Astrocyte (in vitro differentiated cells and primary cell): ENCODE measurements at regions not wholly inside any gene's neighbourhood (a gene's known extent, or its start where the extent isn't known, plus 50 kb on each side); places are given as distances from the start of the nearest gene placed in this dataset.

Source experiments
- DNase-seq: peaks from one replicate; pipeline ENCODE4 v3.0.0-alpha.2; 2010; ENCODE audit warnings: low read depth
- FAIRE-seq: peaks from 2 replicates; lab custom pipeline; 2011; peaks lifted over from hg19 to GRCh38; lab: Jason Lieb, UNC
- H2AFZ ChIP-seq: 2 replicates; pipeline ENCODE4 v1.6.0; 2012; ENCODE audit warnings: low read depth, low read length, inconsistent platforms
- H3K27ac ChIP-seq: 2 replicates; pipeline ENCODE4 v1.5.1; 2011; ENCODE audit warnings: low read depth, low read length, inconsistent platforms
- H3K27me3 ChIP-seq: 2 replicates; pipeline ENCODE4 v1.6.0; 2011; ENCODE audit warnings: low read length, inconsistent platforms; ENCODE audit not compliant: insufficient read depth
- H3K36me3 ChIP-seq: 2 replicates; pipeline ENCODE4 v1.5.1; 2011; ENCODE audit warnings: low read length, inconsistent platforms; ENCODE audit not compliant: insufficient read depth
- H3K4me1 ChIP-seq: 2 replicates; pipeline ENCODE4 v1.5.1; 2011; ENCODE audit warnings: low read length, inconsistent platforms; ENCODE audit not compliant: insufficient read depth
- H3K4me2 ChIP-seq: 2 replicates; pipeline ENCODE4 v1.6.0; 2012; ENCODE audit warnings: low read length, inconsistent platforms
- H3K4me3 ChIP-seq: 2 replicates; pipeline ENCODE4 v1.5.1; 2011; ENCODE audit warnings: low read depth, mild to moderate bottlenecking, low read length, inconsistent platforms; ENCODE audit not compliant: insufficient read depth
- H3K79me2 ChIP-seq: 2 replicates; pipeline ENCODE4 v1.6.0; 2012; ENCODE audit warnings: mild to moderate bottlenecking, low read length, inconsistent platforms; ENCODE audit not compliant: insufficient read depth
- H3K9ac ChIP-seq: 2 replicates; pipeline ENCODE4 v1.6.0; 2012; ENCODE audit warnings: mild to moderate bottlenecking, low read length, inconsistent platforms
- H3K9me3 ChIP-seq: 2 replicates; pipeline ENCODE4 v1.5.1; 2012; ENCODE audit warnings: low read depth, mild to moderate bottlenecking, low read length, inconsistent platforms; ENCODE audit not compliant: insufficient read depth
- H4K20me1 ChIP-seq: 2 replicates; pipeline ENCODE4 v1.6.0; 2012; ENCODE audit warnings: low read length, inconsistent platforms; ENCODE audit not compliant: insufficient read depth
- H3K27ac Mint-ChIP-seq: one replicate; pipeline ENCODE4 v1.8.0; 2021; ENCODE audit warnings: mild to moderate bottlenecking, mixed read lengths; ENCODE audit not compliant: unreplicated experiment
- H3K27me3 Mint-ChIP-seq: one replicate; pipeline ENCODE4 v1.8.0; 2021; ENCODE audit warnings: low read depth, mixed read lengths; ENCODE audit not compliant: unreplicated experiment
- H3K36me3 Mint-ChIP-seq: one replicate; pipeline ENCODE4 v1.8.0; 2021; ENCODE audit warnings: low read depth, mixed read lengths; ENCODE audit not compliant: unreplicated experiment
- H3K4me1 Mint-ChIP-seq: one replicate; pipeline ENCODE4 v1.8.0; 2021; ENCODE audit warnings: low read depth, mixed read lengths; ENCODE audit not compliant: unreplicated experiment
- H3K4me3 Mint-ChIP-seq: one replicate; pipeline ENCODE4 v1.8.0; 2021; ENCODE audit warnings: mild to moderate bottlenecking, moderate library complexity, mixed read lengths; ENCODE audit not compliant: unreplicated experiment
- H3K9me3 Mint-ChIP-seq: one replicate; pipeline ENCODE4 v1.8.0; 2021; ENCODE audit warnings: mild to moderate bottlenecking, mixed read lengths; ENCODE audit not compliant: unreplicated experiment
- EZH2 ChIP-seq: IDR thresholded peaks from 2 replicates; pipeline ENCODE4 v1.6.1; 2012; ENCODE audit warnings: mild to moderate bottlenecking, low read length, inconsistent platforms; ENCODE audit not compliant: insufficient read depth
- TF ChIP-seq, protein P1 (sequence below): IDR thresholded peaks from 2 replicates; pipeline ENCODE4 v1.5.1; 2011; ENCODE audit warnings: low read depth, mild to moderate bottlenecking, inconsistent platforms, low read length, moderate library complexity; ENCODE audit not compliant: insufficient read depth

GRCh38 chr12:76206039-76206676 lies 121.7 kb upstream of the NAP1L1 start:
- peaks cover 16% of the 10 kb centered on the region for H3K9me3 Mint-ChIP-seq
- Histone ChIP-seq H3K36me3 (no peaks in the 10 kb centered on the region), H2AFZ (no peak overlapping the region), H3K27ac (no peak overlapping the region), H3K9me3 (no peaks in the 10 kb centered on the region), H3K4me1 (peaks cover 4% of the 10 kb centered on the region), H3K9ac (no peak overlapping the region), H3K4me2 (no peak overlapping the region), H3K27me3 (no peaks in the 10 kb centered on the region), H3K79me2 (no peaks in the 10 kb centered on the region), H3K4me3 (no peak overlapping the region), H4K20me1 (no peaks in the 10 kb centered on the region)
- DNase-seq, result no peak
- H3K4me3 Mint-ChIP-seq, result no peak overlapping the region
- peaks cover 19% of the 10 kb centered on the region for H3K4me1 Mint-ChIP-seq
- H3K27me3 Mint-ChIP-seq, result peaks cover 9% of the 10 kb centered on the region
- H3K27ac Mint-ChIP-seq, result no peak overlapping the region
- H3K36me3 Mint-ChIP-seq, result peaks cover 5% of the 10 kb centered on the region
- no peak for TF ChIP-seq EZH2
- TF ChIP-seq, protein P1, sequence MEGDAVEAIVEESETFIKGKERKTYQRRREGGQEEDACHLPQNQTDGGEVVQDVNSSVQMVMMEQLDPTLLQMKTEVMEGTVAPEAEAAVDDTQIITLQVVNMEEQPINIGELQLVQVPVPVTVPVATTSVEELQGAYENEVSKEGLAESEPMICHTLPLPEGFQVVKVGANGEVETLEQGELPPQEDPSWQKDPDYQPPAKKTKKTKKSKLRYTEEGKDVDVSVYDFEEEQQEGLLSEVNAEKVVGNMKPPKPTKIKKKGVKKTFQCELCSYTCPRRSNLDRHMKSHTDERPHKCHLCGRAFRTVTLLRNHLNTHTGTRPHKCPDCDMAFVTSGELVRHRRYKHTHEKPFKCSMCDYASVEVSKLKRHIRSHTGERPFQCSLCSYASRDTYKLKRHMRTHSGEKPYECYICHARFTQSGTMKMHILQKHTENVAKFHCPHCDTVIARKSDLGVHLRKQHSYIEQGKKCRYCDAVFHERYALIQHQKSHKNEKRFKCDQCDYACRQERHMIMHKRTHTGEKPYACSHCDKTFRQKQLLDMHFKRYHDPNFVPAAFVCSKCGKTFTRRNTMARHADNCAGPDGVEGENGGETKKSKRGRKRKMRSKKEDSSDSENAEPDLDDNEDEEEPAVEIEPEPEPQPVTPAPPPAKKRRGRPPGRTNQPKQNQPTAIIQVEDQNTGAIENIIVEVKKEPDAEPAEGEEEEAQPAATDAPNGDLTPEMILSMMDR, result no peak
- FAIRE-seq, result no peak

GRCh38 chr12:76202621-76203020 lies 118.1 kb upstream of the NAP1L1 start:
- peaks cover 32% of the 10 kb centered on the region for H3K4me1 Mint-ChIP-seq
- no peak for FAIRE-seq
- Histone ChIP-seq H2AFZ (no peak overlapping the region), H3K4me2 (no peak overlapping the region), H3K4me1 (peaks cover 4% of the 10 kb centered on the region), H3K79me2 (no peaks in the 10 kb centered on the region), H3K36me3 (no peaks in the 10 kb centered on the region), H3K9me3 (peaks cover 3% of the 10 kb centered on the region), H3K4me3 (no peak overlapping the region), H3K9ac (no peak overlapping the region), H3K27me3 (no peaks in the 10 kb centered on the region), H4K20me1 (no peaks in the 10 kb centered on the region), H3K27ac (no peak overlapping the region)
- H3K9me3 Mint-ChIP-seq, result peaks cover 16% of the 10 kb centered on the region
- no peak overlapping the region for H3K4me3 Mint-ChIP-seq
- peaks cover 7% of the 10 kb centered on the region for H3K27me3 Mint-ChIP-seq
- DNase-seq, result no peak
- no peak overlapping the region for H3K27ac Mint-ChIP-seq
- TF ChIP-seq, protein P1, result no peak
- TF ChIP-seq EZH2, result no peak
- H3K36me3 Mint-ChIP-seq, result peaks cover 5% of the 10 kb centered on the region

- H4K20me1 ChIP-seq, result no peaks in the 10 kb centered on the region
- no peak for TF ChIP-seq EZH2
- TF ChIP-seq, protein P1, result no peak
- no peaks in the 10 kb centered on the region for H3K36me3 ChIP-seq
- H3K9me3 Mint-ChIP-seq, result peaks cover 16% of the 10 kb centered on the region
- peak; percentile 66 for DNase-seq
- H3K4me3 ChIP-seq, result no peak overlapping the region
- H3K27ac Mint-ChIP-seq, result peak overlapping the region; percentile 85
- H3K27me3 ChIP-seq, result no peaks in the 10 kb centered on the region
- no peak overlapping the region for H3K4me2 ChIP-seq
- H3K9ac ChIP-seq, result no peak overlapping the region
- no peak overlapping the region for H3K27ac ChIP-seq
- H2AFZ ChIP-seq, result no peak overlapping the region
- peaks cover 3% of the 10 kb centered on the region for H3K9me3 ChIP-seq
- H3K27me3 Mint-ChIP-seq, result peaks cover 2% of the 10 kb centered on the region
- peaks cover 4% of the 10 kb centered on the region for H3K36me3 Mint-ChIP-seq
- peaks cover 4% of the 10 kb centered on the region for H3K4me1 ChIP-seq
- H3K4me1 Mint-ChIP-seq, result peaks cover 37% of the 10 kb centered on the region
- no peaks in the 10 kb centered on the region for H3K79me2 ChIP-seq
- FAIRE-seq, result no peak
- H3K4me3 Mint-ChIP-seq, result no peak overlapping the region
These were observed 117.3 kb upstream of the NAP1L1 start for GRCh38 chr12:76201758-76202157.
